Neural crest cell (in vitro differentiated cells): ENCODE measurements at regions not wholly inside any gene's neighbourhood (a gene's known extent, or its start where the extent isn't known, plus 50 kb on each side); places are given as distances from the start of the nearest gene placed in this dataset.

Source experiments
- DNase-seq: peaks from one replicate; pipeline ENCODE4 v3.0.0; 2021; ENCODE audit warnings: low read depth, mixed read lengths, low spot score
- H3K27ac Mint-ChIP-seq: one replicate; pipeline ENCODE4 v1.8.0; 2021; ENCODE audit warnings: mild to moderate bottlenecking, mixed read lengths; ENCODE audit not compliant: unreplicated experiment
- H3K27me3 Mint-ChIP-seq: 2 replicates; pipeline ENCODE4 v1.8.0; 2021; ENCODE audit warnings: low read depth, mild to moderate bottlenecking, mixed read lengths
- H3K36me3 Mint-ChIP-seq: 2 replicates; pipeline ENCODE4 v1.8.0; 2021; ENCODE audit warnings: low read depth, mild to moderate bottlenecking, mixed read lengths
- H3K4me1 Mint-ChIP-seq: 2 replicates; pipeline ENCODE4 v1.8.0; 2021; ENCODE audit warnings: mixed read lengths
- H3K4me3 Mint-ChIP-seq: one replicate; pipeline ENCODE4 v1.8.0; 2021; ENCODE audit warnings: mild to moderate bottlenecking, mixed read lengths
- H3K9me3 Mint-ChIP-seq: 2 replicates; pipeline ENCODE4 v1.8.0; 2021; ENCODE audit warnings: mixed read lengths
- CTCF ChIP-seq: fragments of 200-600 bp; sonication (generic); conservative IDR thresholded peaks from 2 replicates; pipeline ENCODE4 v1.5.0; 2021; ENCODE audit warnings: antibody characterized with exemption, mild to moderate bottlenecking

- Mint-ChIP-seq H3K36me3 (no peaks in the 10 kb centered on the region), H3K4me3 (no peak overlapping the region), H3K4me1 (no peaks in the 10 kb centered on the region), H3K27me3 (no peaks in the 10 kb centered on the region), H3K9me3 (no peaks in the 10 kb centered on the region), H3K27ac (no peak overlapping the region)
- DNase-seq = no peak
- TF ChIP-seq CTCF = no peak
Observed at GRCh38 chr1:163773396-163773795, 451.6 kb downstream of the NUF2 start.

GRCh38 chr1:163774401-163774945 lies 452.7 kb downstream of the NUF2 start:
- TF ChIP-seq CTCF = no peak
- H3K27me3 Mint-ChIP-seq = no peaks in the 10 kb centered on the region
- DNase-seq = no peak
- H3K27ac Mint-ChIP-seq = no peak overlapping the region
- H3K4me1 Mint-ChIP-seq = no peaks in the 10 kb centered on the region
- peaks cover 2% of the 10 kb centered on the region for H3K9me3 Mint-ChIP-seq
- no peak overlapping the region for H3K4me3 Mint-ChIP-seq
- H3K36me3 Mint-ChIP-seq = no peaks in the 10 kb centered on the region

- Mint-ChIP-seq H3K4me1 (no peaks in the 10 kb centered on the region), H3K36me3 (no peaks in the 10 kb centered on the region), H3K27me3 (no peaks in the 10 kb centered on the region), H3K27ac (no peak overlapping the region), H3K4me3 (no peak overlapping the region), H3K9me3 (peaks cover 2% of the 10 kb centered on the region)
- no peak for DNase-seq
- no peak for TF ChIP-seq CTCF
Observed at GRCh38 chr1:163774978-163775620, 453.3 kb downstream of the NUF2 start.

DNA sequence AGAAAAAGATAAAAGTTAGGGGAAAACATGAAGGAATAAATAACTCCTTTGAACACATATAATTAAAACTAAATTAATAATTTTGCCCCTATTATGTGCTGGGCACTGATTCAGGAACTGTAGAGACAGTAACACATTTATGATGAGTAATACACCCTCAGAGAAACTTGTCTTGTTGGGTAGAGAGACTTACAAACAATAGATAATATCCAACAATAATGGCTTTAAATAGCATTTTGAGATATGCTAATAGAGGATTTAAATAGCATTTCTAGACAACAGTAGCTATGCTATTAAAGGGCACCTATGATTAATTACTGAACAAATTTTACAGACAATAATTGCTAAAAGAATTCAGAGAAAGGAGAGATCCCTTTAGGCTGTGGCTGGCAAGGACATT lies 455.5 kb downstream of the NUF2 start:
- Mint-ChIP-seq H3K4me1 (no peaks in the 10 kb centered on the region), H3K9me3 (peaks cover 4% of the 10 kb centered on the region), H3K36me3 (no peaks in the 10 kb centered on the region), H3K27ac (no peak overlapping the region), H3K27me3 (no peaks in the 10 kb centered on the region), H3K4me3 (no peak overlapping the region)
- TF ChIP-seq CTCF = no peak
- DNase-seq = no peak

DNA sequence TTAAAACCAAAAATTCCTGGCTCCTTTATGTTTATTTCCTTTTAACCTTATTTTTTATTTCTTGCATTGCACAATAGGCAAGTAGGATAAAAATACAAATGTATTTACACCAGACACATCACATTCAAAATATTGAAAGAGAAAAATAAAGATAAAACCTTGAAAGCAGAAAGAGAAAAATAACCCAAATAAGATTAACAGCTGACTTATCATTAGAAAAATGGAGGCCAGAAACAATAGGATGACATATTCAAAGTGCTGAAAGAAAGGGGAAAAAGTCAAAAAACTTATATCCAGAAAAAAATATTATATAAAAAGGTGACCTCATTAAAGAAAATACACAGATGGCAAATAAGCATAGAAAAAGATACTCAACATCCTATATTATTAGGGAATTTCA lies 459.4 kb downstream of the NUF2 start:
- Mint-ChIP-seq H3K27ac (no peak overlapping the region), H3K27me3 (no peaks in the 10 kb centered on the region), H3K4me3 (no peak overlapping the region), H3K4me1 (no peaks in the 10 kb centered on the region), H3K36me3 (no peaks in the 10 kb centered on the region), H3K9me3 (peaks cover 4% of the 10 kb centered on the region)
- no peak for DNase-seq
- no peak for TF ChIP-seq CTCF
